ENCODE measurements at regions not wholly inside any gene's neighbourhood (a gene's known extent, or its start where the extent isn't known, plus 50 kb on each side); places are given as distances from the start of the nearest gene placed in this dataset.

- H2AFZ ChIP-seq (ENCODE audit: low read length), result no peak overlapping the region
- H4K20me1 ChIP-seq (ENCODE audit: low read length), result no peaks in the 10 kb centered on the region
- no peak overlapping the region for H3K27ac ChIP-seq (ENCODE audit: low read length)
- no peaks in the 10 kb centered on the region for H3K27me3 ChIP-seq (ENCODE audit: low read length)
- no peaks in the 10 kb centered on the region for H3F3A ChIP-seq (ENCODE audit: low read length, unreplicated experiment)
- intact Hi-C loops (cut with micrococcal nuclease), result loop anchor here (1.0 kb wide), 1 partner anchor 24 kb away; no protein-coding TSS in a partner anchor
- POLR2A ChIA-PET (ENCODE audit: unreplicated experiment), result no interaction called here
- H3K4me3 ChIP-seq (ENCODE audit: low read length), result no peak overlapping the region
- no peaks in the 10 kb centered on the region for H3K36me3 ChIP-seq (ENCODE audit: low read depth, low read length)
- H3K4me1 ChIP-seq (ENCODE audit: insufficient read depth, low read length), result peaks cover 38% of the 10 kb centered on the region
- no peaks in the 10 kb centered on the region for H3K9me2 ChIP-seq (replicated peaks; ENCODE audit: low read length)
- CTCF ChIA-PET, result interaction anchor here (1.4 kb wide), 1 partner anchor 24 kb away, joined by 11 read pairs; no protein-coding TSS in a partner anchor
- ATAC-seq (peak; percentile 33), DNase-seq (peak; percentile 86)
- peak overlapping the region; percentile 46 for H3K4me2 ChIP-seq (ENCODE audit: low read length)
- H3K79me2 ChIP-seq (ENCODE audit: low read length), result no peaks in the 10 kb centered on the region
- H3K9me3 ChIP-seq (ENCODE audit: low read length), result no peaks in the 10 kb centered on the region
- no TSS peak for BruUV-seq (replicated peaks)
- TF ChIP-seq CTCF (conservative IDR thresholded peaks at IDR 0.05; ENCODE audit: low read depth, low read length) (peak; percentile 55), EZH2phosphoT487 (IDR thresholded peaks at IDR 0.05; ENCODE audit: borderline replicate concordance, low read length) (no peak)
- H3K9ac ChIP-seq (ENCODE audit: low read length), result no peak overlapping the region
Measured at GRCh38 chr14:106848330-106849121, 1322.1 kb downstream of the TMEM121 start.

- Histone ChIP-seq H3K9ac (ENCODE audit: low read length) (no peak overlapping the region), H3K9me2 (replicated peaks; ENCODE audit: low read length) (no peaks in the 10 kb centered on the region), H3K4me2 (ENCODE audit: low read length) (no peak overlapping the region), H4K20me1 (ENCODE audit: low read length) (no peaks in the 10 kb centered on the region), H3K27ac (ENCODE audit: low read length) (no peak overlapping the region), H3F3A (ENCODE audit: low read length, unreplicated experiment) (no peaks in the 10 kb centered on the region), H3K36me3 (ENCODE audit: low read depth, low read length) (no peaks in the 10 kb centered on the region), H3K4me1 (ENCODE audit: insufficient read depth, low read length) (peaks cover 22% of the 10 kb centered on the region), H3K4me3 (ENCODE audit: low read length) (no peak overlapping the region), H3K79me2 (ENCODE audit: low read length) (no peaks in the 10 kb centered on the region), H3K9me3 (ENCODE audit: low read length) (no peaks in the 10 kb centered on the region), H3K27me3 (ENCODE audit: low read length) (no peaks in the 10 kb centered on the region), H2AFZ (ENCODE audit: low read length) (no peak overlapping the region)
- no peak for DNase-seq
- TF ChIP-seq CTCF (conservative IDR thresholded peaks at IDR 0.05; ENCODE audit: low read depth, low read length) (no peak), EZH2 (IDR thresholded peaks at IDR 0.05; ENCODE audit: low read length, unreplicated experiment) (no peak), EZH2phosphoT487 (IDR thresholded peaks at IDR 0.05; ENCODE audit: borderline replicate concordance, low read length) (no peak)
- POLR2A ChIA-PET (ENCODE audit: unreplicated experiment), result no interaction called here
- ATAC-seq, result no peak
- CTCF ChIA-PET, result no interaction called here
- BruUV-seq (replicated peaks), result no TSS peak
- intact Hi-C loops (cut with micrococcal nuclease), result no loop called here
Measured at GRCh38 chr14:106850913-106851825, 1324.8 kb downstream of the TMEM121 start.
